ENCODE measurements at regions not wholly inside any gene's neighbourhood (a gene's known extent, or its start where the extent isn't known, plus 50 kb on each side); places are given as distances from the start of the nearest gene placed in this dataset.

DNA sequence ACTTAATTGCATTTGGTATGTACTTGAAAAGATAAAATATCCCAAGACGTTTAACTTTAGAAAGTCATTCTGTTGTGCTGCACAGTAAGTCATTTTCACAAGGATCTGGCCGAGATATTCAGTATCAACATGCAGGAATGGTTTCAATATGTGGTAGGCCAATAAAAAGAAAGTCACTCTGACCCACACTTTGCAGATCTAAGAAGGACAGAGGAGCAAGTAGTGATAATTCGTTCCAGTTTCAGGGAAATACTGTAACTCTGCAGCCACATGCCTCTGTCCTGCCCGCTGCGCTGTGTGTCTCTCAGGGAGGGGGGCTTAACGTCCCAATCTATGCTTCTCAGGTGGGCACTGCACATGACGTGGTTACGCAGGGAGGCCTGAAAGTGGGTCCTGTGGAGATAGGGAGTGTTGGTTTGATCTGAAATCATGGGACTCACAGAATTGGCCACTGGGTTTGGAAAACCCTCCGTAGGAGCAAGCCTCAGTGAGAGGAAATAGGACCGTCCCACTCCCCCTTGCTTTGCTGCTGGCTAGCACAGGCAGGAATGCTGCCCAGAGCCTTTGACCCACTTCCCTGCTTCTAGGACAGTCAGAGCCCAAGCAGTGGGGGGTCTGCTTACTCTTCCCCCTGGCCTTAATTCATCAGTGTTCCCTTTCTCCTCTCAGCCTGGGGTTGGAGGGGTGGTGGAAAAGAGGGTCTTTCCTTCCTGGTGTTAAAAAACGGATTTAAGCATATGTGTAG lies 314.7 kb upstream of the SPRED2 start:
- Histone ChIP-seq H3K36me3 (ENCODE audit: control insufficient read depth, insufficient read depth, low read length) (no peaks in the 10 kb centered on the region), H3K4me3 (ENCODE audit: low read depth in 2 of 2, low read length in 2 of 2) (no peak overlapping the region), H3K4me1 (ENCODE audit: control insufficient read depth, insufficient read depth, low read length) (no peaks in the 10 kb centered on the region), H3K27ac (ENCODE audit: low read length) (no peak overlapping the region), H3K27me3 (ENCODE audit: control insufficient read depth, insufficient read depth, low read length) (no peaks in the 10 kb centered on the region), H3K9me3 (ENCODE audit: control insufficient read depth, insufficient read depth, low read depth, low read length) (no peaks in the 10 kb centered on the region)
- BruUV-seq (replicated peaks): no TSS peak
- no peak for DNase-seq (ENCODE audit: low read depth, low spot score)
- CTCF ChIA-PET: no interaction called here
- intact Hi-C loops (cut with micrococcal nuclease; ENCODE audit: unreplicated experiment): no loop called here
- TF ChIP-seq, protein P1, sequence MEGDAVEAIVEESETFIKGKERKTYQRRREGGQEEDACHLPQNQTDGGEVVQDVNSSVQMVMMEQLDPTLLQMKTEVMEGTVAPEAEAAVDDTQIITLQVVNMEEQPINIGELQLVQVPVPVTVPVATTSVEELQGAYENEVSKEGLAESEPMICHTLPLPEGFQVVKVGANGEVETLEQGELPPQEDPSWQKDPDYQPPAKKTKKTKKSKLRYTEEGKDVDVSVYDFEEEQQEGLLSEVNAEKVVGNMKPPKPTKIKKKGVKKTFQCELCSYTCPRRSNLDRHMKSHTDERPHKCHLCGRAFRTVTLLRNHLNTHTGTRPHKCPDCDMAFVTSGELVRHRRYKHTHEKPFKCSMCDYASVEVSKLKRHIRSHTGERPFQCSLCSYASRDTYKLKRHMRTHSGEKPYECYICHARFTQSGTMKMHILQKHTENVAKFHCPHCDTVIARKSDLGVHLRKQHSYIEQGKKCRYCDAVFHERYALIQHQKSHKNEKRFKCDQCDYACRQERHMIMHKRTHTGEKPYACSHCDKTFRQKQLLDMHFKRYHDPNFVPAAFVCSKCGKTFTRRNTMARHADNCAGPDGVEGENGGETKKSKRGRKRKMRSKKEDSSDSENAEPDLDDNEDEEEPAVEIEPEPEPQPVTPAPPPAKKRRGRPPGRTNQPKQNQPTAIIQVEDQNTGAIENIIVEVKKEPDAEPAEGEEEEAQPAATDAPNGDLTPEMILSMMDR (IDR thresholded peaks at IDR 0.05): no peak
- TF ChIP-seq POLR2AphosphoS5 (IDR thresholded peaks at IDR 0.05; ENCODE audit: low read depth, low read length): no peak
- no peak for TF ChIP-seq TCF7L2 (IDR thresholded peaks at IDR 0.05; ENCODE audit: low read depth, low read length)
- TF ChIP-seq SIN3A (IDR thresholded peaks at IDR 0.05; ENCODE audit: borderline replicate concordance, insufficient read depth, low read depth, low read length): no peak
- TF ChIP-seq, protein P2, sequence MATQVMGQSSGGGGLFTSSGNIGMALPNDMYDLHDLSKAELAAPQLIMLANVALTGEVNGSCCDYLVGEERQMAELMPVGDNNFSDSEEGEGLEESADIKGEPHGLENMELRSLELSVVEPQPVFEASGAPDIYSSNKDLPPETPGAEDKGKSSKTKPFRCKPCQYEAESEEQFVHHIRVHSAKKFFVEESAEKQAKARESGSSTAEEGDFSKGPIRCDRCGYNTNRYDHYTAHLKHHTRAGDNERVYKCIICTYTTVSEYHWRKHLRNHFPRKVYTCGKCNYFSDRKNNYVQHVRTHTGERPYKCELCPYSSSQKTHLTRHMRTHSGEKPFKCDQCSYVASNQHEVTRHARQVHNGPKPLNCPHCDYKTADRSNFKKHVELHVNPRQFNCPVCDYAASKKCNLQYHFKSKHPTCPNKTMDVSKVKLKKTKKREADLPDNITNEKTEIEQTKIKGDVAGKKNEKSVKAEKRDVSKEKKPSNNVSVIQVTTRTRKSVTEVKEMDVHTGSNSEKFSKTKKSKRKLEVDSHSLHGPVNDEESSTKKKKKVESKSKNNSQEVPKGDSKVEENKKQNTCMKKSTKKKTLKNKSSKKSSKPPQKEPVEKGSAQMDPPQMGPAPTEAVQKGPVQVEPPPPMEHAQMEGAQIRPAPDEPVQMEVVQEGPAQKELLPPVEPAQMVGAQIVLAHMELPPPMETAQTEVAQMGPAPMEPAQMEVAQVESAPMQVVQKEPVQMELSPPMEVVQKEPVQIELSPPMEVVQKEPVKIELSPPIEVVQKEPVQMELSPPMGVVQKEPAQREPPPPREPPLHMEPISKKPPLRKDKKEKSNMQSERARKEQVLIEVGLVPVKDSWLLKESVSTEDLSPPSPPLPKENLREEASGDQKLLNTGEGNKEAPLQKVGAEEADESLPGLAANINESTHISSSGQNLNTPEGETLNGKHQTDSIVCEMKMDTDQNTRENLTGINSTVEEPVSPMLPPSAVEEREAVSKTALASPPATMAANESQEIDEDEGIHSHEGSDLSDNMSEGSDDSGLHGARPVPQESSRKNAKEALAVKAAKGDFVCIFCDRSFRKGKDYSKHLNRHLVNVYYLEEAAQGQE (IDR thresholded peaks at IDR 0.05; ENCODE audit: insufficient read depth in 1 of 2, low read depth in 2 of 2, low read length in 1 of 2): no peak
- ATAC-seq: no peak
- in situ Hi-C loops (cut with HindIII; ENCODE audit: low pct_unique_long_range_greater_than_20kb, low sequenced_read_pairs): no loop called here
- POLR2A ChIA-PET: no interaction called here

DNA sequence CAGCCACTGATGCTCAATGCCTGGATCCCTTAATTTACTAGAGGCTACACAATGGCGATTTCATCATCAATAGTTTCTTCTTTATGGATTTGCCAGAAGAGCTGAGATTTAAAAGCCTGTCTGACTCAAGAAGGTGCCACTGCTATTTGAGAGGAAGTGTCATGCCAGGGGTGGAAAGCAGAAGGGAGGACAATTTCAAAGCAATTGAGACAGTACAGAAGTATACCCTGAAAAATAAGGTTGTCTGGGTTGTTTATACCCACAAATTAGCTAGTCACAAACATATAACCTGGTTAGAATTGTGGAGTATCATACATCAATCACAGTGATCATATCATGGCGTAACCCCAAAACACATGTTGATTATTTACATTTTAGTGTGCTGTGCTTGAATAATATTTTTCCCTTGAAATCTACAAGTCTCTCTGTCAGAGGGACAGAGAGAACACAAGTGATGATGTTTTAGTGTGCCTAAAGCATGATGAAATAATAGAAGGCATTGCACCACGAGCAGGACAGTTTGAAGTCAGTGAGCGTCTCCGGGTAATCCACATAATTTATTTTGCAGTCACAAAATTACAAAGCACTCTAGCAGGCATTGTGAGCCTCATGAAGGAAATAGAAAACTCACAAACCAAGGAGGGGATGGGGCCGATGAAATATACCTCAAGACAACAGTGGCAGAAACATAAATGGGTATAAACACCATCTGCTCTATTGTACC lies 312.2 kb upstream of the SPRED2 start:
- POLR2A ChIA-PET: no interaction called here
- no peaks in the 10 kb centered on the region for H3K4me1 ChIP-seq (ENCODE audit: control insufficient read depth, insufficient read depth, low read length)

More for the DNA sequence above, 312.2 kb upstream of the SPRED2 start:
- CTCF ChIA-PET: no interaction called here
- H3K27me3 ChIP-seq (ENCODE audit: control insufficient read depth, insufficient read depth, low read length): no peaks in the 10 kb centered on the region
- TF ChIP-seq, protein P2 (IDR thresholded peaks at IDR 0.05; ENCODE audit: insufficient read depth in 1 of 2, low read depth in 2 of 2, low read length in 1 of 2): no peak
- TF ChIP-seq POLR2AphosphoS5 (IDR thresholded peaks at IDR 0.05; ENCODE audit: low read depth, low read length): no peak
- TF ChIP-seq TCF7L2 (IDR thresholded peaks at IDR 0.05; ENCODE audit: low read depth, low read length): no peak
- no peak for TF ChIP-seq SIN3A (IDR thresholded peaks at IDR 0.05; ENCODE audit: borderline replicate concordance, insufficient read depth, low read depth, low read length)
- TF ChIP-seq, protein P1 (IDR thresholded peaks at IDR 0.05): no peak
- no TSS peak for BruUV-seq (replicated peaks)
- intact Hi-C loops (cut with micrococcal nuclease; ENCODE audit: unreplicated experiment) (no loop called here), in situ Hi-C loops (cut with HindIII; ENCODE audit: low pct_unique_long_range_greater_than_20kb, low sequenced_read_pairs) (no loop called here)
- DNase-seq (ENCODE audit: low read depth, low spot score): no peak
- no peak overlapping the region for H3K27ac ChIP-seq (ENCODE audit: low read length)
- ATAC-seq: no peak
- no peaks in the 10 kb centered on the region for H3K9me3 ChIP-seq (ENCODE audit: control insufficient read depth, insufficient read depth, low read depth, low read length)
- H3K36me3 ChIP-seq (ENCODE audit: control insufficient read depth, insufficient read depth, low read length): no peaks in the 10 kb centered on the region
- H3K4me3 ChIP-seq (ENCODE audit: low read depth in 2 of 2, low read length in 2 of 2): no peak overlapping the region

Data from Panc1 (cell line).